ENCODE measurements at regions not wholly inside any gene's neighbourhood (a gene's known extent, or its start where the extent isn't known, plus 50 kb on each side); places are given as distances from the start of the nearest gene placed in this dataset.
"Not testable (repeated sequence)": the region's sequence is repeated elsewhere in the genome, so short reads cannot be mapped to it uniquely, and the experiment has no call there.

- TF ChIP-seq CTCF (IDR thresholded peaks at IDR 0.05; ENCODE audit: extremely low read depth, low read depth, low read length): no peak
- no peak overlapping the region for H3K4me3 ChIP-seq (ENCODE audit: insufficient read depth, low read length)
Measured at GRCh38 chr2:76180676-76181075, 470.0 kb upstream of the GCFC2 start.

GRCh38 chr2:76178610-76179009, 467.9 kb upstream of the GCFC2 start:
- no peak for DNase-seq (ENCODE audit: insufficient read length, low spot score, missing footprints)
- H3K36me3 ChIP-seq (ENCODE audit: insufficient read depth, low read length): no peaks in the 10 kb centered on the region
- H3K4me1 ChIP-seq (ENCODE audit: insufficient read depth, low read length): no peaks in the 10 kb centered on the region
- no peak overlapping the region for H3K27ac ChIP-seq (ENCODE audit: low read depth, low read length)
- H3K4me3 ChIP-seq (ENCODE audit: insufficient read depth, low read length): no peak overlapping the region
- no peaks in the 10 kb centered on the region for H4K20me1 ChIP-seq (ENCODE audit: insufficient read depth, low read length)
- H3K9me3 ChIP-seq (ENCODE audit: low read depth, low read length): peaks cover 3% of the 10 kb centered on the region
- no peaks in the 10 kb centered on the region for H3K79me2 ChIP-seq (ENCODE audit: insufficient read depth, low read length)
- no peak overlapping the region for H2AFZ ChIP-seq (ENCODE audit: low read length)
- no peaks in the 10 kb centered on the region for H3K27me3 ChIP-seq (ENCODE audit: insufficient read depth, low read length)
- TF ChIP-seq CTCF (IDR thresholded peaks at IDR 0.05; ENCODE audit: extremely low read depth, low read depth, low read length): no peak
- H3K4me2 ChIP-seq (ENCODE audit: insufficient read depth, low read length): no peak overlapping the region

More at GRCh38 chr2:76180676-76181075, 470.0 kb upstream of the GCFC2 start:
- no peaks in the 10 kb centered on the region for H3K79me2 ChIP-seq (ENCODE audit: insufficient read depth, low read length)
- H3K4me2 ChIP-seq (ENCODE audit: insufficient read depth, low read length): no peak overlapping the region
- no peak overlapping the region for H2AFZ ChIP-seq (ENCODE audit: low read length)
- no peaks in the 10 kb centered on the region for H3K27me3 ChIP-seq (ENCODE audit: insufficient read depth, low read length)
- DNase-seq (ENCODE audit: insufficient read length, low spot score, missing footprints): no peak
- no peaks in the 10 kb centered on the region for H4K20me1 ChIP-seq (ENCODE audit: insufficient read depth, low read length)
- no peaks in the 10 kb centered on the region for H3K9me3 ChIP-seq (ENCODE audit: low read depth, low read length)
- H3K4me1 ChIP-seq (ENCODE audit: insufficient read depth, low read length): no peaks in the 10 kb centered on the region
- H3K36me3 ChIP-seq (ENCODE audit: insufficient read depth, low read length): no peaks in the 10 kb centered on the region
- H3K27ac ChIP-seq (ENCODE audit: low read depth, low read length): no peak overlapping the region

GRCh38 chr2:76175295-76175694, 464.6 kb upstream of the GCFC2 start:
- no peaks in the 10 kb centered on the region for H3K4me1 ChIP-seq (ENCODE audit: insufficient read depth, low read length)
- H3K4me3 ChIP-seq (ENCODE audit: insufficient read depth, low read length): no peak overlapping the region
- TF ChIP-seq CTCF (IDR thresholded peaks at IDR 0.05; ENCODE audit: extremely low read depth, low read depth, low read length): no peak
- DNase-seq (ENCODE audit: insufficient read length, low spot score, missing footprints): no peak
- no peaks in the 10 kb centered on the region for H3K36me3 ChIP-seq (ENCODE audit: insufficient read depth, low read length)
- no peak overlapping the region for H2AFZ ChIP-seq (ENCODE audit: low read length)
- no peak overlapping the region for H3K4me2 ChIP-seq (ENCODE audit: insufficient read depth, low read length)
- no peak overlapping the region for H3K27ac ChIP-seq (ENCODE audit: low read depth, low read length)
- H3K9me3 ChIP-seq (ENCODE audit: low read depth, low read length): peaks cover 3% of the 10 kb centered on the region
- no peaks in the 10 kb centered on the region for H4K20me1 ChIP-seq (ENCODE audit: insufficient read depth, low read length)
- no peaks in the 10 kb centered on the region for H3K27me3 ChIP-seq (ENCODE audit: insufficient read depth, low read length)
- no peaks in the 10 kb centered on the region for H3K79me2 ChIP-seq (ENCODE audit: insufficient read depth, low read length)

- H3K27ac ChIP-seq (ENCODE audit: low read depth, low read length): no peak overlapping the region
- no peaks in the 10 kb centered on the region for H3K27me3 ChIP-seq (ENCODE audit: insufficient read depth, low read length)
- H3K36me3 ChIP-seq (ENCODE audit: insufficient read depth, low read length): no peaks in the 10 kb centered on the region
- H3K79me2 ChIP-seq (ENCODE audit: insufficient read depth, low read length): no peaks in the 10 kb centered on the region
- no peaks in the 10 kb centered on the region for H3K4me1 ChIP-seq (ENCODE audit: insufficient read depth, low read length)
- H3K9me3 ChIP-seq (ENCODE audit: low read depth, low read length): peaks cover 3% of the 10 kb centered on the region
- H4K20me1 ChIP-seq (ENCODE audit: insufficient read depth, low read length): no peaks in the 10 kb centered on the region
- no peak overlapping the region for H2AFZ ChIP-seq (ENCODE audit: low read length)
- H3K4me2 ChIP-seq (ENCODE audit: insufficient read depth, low read length): no peak overlapping the region
- H3K4me3 ChIP-seq (ENCODE audit: insufficient read depth, low read length): no peak overlapping the region
- no peak for DNase-seq (ENCODE audit: insufficient read length, low spot score, missing footprints)
- no peak for TF ChIP-seq CTCF (IDR thresholded peaks at IDR 0.05; ENCODE audit: extremely low read depth, low read depth, low read length)
Measured at GRCh38 chr2:76174505-76174904, 463.8 kb upstream of the GCFC2 start.

- H3K79me2 ChIP-seq (ENCODE audit: insufficient read depth, low read length); H3K36me3 ChIP-seq (ENCODE audit: insufficient read depth, low read length); H3K27me3 ChIP-seq (ENCODE audit: insufficient read depth, low read length); H3K4me3 ChIP-seq (ENCODE audit: insufficient read depth, low read length); H4K20me1 ChIP-seq (ENCODE audit: insufficient read depth, low read length); H2AFZ ChIP-seq (ENCODE audit: low read length); DNase-seq (ENCODE audit: insufficient read length, low spot score, missing footprints); H3K4me2 ChIP-seq (ENCODE audit: insufficient read depth, low read length); H3K27ac ChIP-seq (ENCODE audit: low read depth, low read length); H3K9me3 ChIP-seq (ENCODE audit: low read depth, low read length); H3K4me1 ChIP-seq (ENCODE audit: insufficient read depth, low read length): not testable (repeated sequence)
Measured at GRCh38 chr2:76173206-76173605, 462.5 kb upstream of the GCFC2 start.

GRCh38 chr2:76172154-76172595, 461.5 kb upstream of the GCFC2 start:
- H3K9me3 ChIP-seq (ENCODE audit: low read depth, low read length); H3K79me2 ChIP-seq (ENCODE audit: insufficient read depth, low read length); H4K20me1 ChIP-seq (ENCODE audit: insufficient read depth, low read length); H3K4me2 ChIP-seq (ENCODE audit: insufficient read depth, low read length); H2AFZ ChIP-seq (ENCODE audit: low read length); H3K27me3 ChIP-seq (ENCODE audit: insufficient read depth, low read length); H3K4me1 ChIP-seq (ENCODE audit: insufficient read depth, low read length); H3K36me3 ChIP-seq (ENCODE audit: insufficient read depth, low read length); DNase-seq (ENCODE audit: insufficient read length, low spot score, missing footprints); H3K27ac ChIP-seq (ENCODE audit: low read depth, low read length); H3K4me3 ChIP-seq (ENCODE audit: insufficient read depth, low read length): not testable (repeated sequence)
